Kidney (tissue), 13 donors: ENCODE measurements at regions not wholly inside any gene's neighbourhood (a gene's known extent, or its start where the extent isn't known, plus 50 kb on each side); places are given as distances from the start of the nearest gene placed in this dataset.

Experiments
- DNase-seq, 5 donors: peaks; one replicate each; pipeline ENCODE4 v3.0.0-alpha.2; 2013 to 2020
- FAIRE-seq: peaks from 2 replicates; lab custom pipeline; 2012; peaks lifted over from hg19 to GRCh38; lab: Jason Lieb, UNC
- H3K27ac ChIP-seq, 2 donors: one replicate each; pipeline ENCODE4 v1.7.0; 2013; ENCODE audit warnings: low read depth in 2 of 2, low read length in 2 of 2, inconsistent platforms in 1 of 2
- H3K27me3 ChIP-seq: one replicate; pipeline ENCODE4 v1.7.1; 2013; ENCODE audit warnings: low read length, inconsistent platforms; ENCODE audit not compliant: control insufficient read depth, insufficient read depth
- H3K36me3 ChIP-seq, 3 donors: one replicate each; pipeline versions ENCODE4 v1.7.0 to v1.7.1; 2013; ENCODE audit warnings: low read length in 3 of 3, control low read depth in 1 of 3, inconsistent platforms in 1 of 3; ENCODE audit not compliant: insufficient read depth in 3 of 3, control insufficient read depth in 2 of 3
- H3K4me1 ChIP-seq, 3 donors: one replicate each; pipeline versions ENCODE4 v1.7.0 to v1.7.1; 2013; ENCODE audit warnings: low read length in 3 of 3, inconsistent platforms in 1 of 3, low read depth in 1 of 3; ENCODE audit not compliant: control insufficient read depth in 2 of 3, insufficient read depth in 2 of 3
- H3K4me3 ChIP-seq, 3 donors: one replicate each; pipeline versions ENCODE4 v1.7.0 to v1.8.1; 2013; ENCODE audit warnings: low read length in 3 of 3, control low read depth in 1 of 3, inconsistent platforms in 1 of 3
- H3K9ac ChIP-seq, 3 donors: one replicate each; pipeline versions ENCODE4 v1.7.0 to v1.7.1; 2013; ENCODE audit warnings: low read length in 3 of 3, control low read depth in 1 of 3, inconsistent platforms in 1 of 3
- H3K9me3 ChIP-seq, 3 donors: one replicate each; pipeline versions ENCODE4 v1.7.0 to v1.7.1; 2013; ENCODE audit warnings: low read length in 3 of 3, control low read depth in 1 of 3, inconsistent platforms in 1 of 3; ENCODE audit not compliant: control insufficient read depth in 2 of 3, insufficient read depth in 1 of 3
- intact Hi-C: fragments of 100-400 bp; cut with DNase I; formaldehyde crosslinking; loops from one replicate; pipeline ENCODE4 v1.11.1; 2022
- TF ChIP-seq, protein P1 (sequence below): IDR thresholded peaks from 3 replicates; pipeline ENCODE4 v1.5.1; 2012; ENCODE audit warnings: mild to moderate bottlenecking, moderate library complexity, borderline replicate concordance; ENCODE audit not compliant: insufficient read depth; ENCODE audit errors: extremely low read depth
- donor health status: control.
- donor health status: control.
- donor health status: control.
- donor health status: control.
- donor health status: control.
- donor health status: DM: yes; HTN: yes; CAD: no.
- donor health status: Normal renal cell carcinoma (clear cell type).

DNA sequence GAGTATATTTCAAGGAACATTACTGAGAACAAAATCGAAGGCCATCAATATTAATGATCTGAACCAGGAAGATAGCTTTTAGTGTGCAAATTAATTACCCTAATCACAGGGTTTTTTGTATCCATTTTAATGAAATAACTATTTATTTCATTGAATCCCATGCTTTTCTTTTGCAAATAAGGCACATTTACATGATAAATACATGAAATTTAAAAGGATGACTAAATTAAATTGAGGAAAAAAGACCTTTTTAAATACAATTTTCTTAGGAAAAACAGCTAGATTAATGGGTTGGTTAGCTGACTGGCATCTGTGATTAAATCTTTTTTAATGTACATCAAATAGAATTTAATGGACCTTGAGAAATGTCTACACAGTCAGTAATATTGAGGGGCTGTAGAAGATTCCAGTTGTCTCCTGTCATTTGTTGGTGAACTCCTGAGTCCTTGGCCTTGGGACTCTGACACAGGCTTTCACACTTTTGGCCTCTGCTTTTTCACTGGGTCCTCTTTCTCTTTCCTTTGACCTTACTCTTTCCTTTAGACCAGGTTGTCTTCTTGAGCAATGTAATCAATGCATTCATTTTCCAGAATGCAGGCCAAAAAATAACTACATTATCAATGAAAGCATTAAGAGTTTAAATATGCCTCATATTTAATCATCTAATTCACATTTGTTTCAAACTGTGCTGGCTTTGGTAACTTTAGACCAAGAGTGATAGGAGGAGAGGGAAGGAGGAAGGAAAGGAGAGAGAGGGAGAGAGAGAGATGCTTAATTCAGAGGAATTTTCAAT is 511.5 kb downstream of the ZNF608 start:
- no peak for FAIRE-seq
- intact Hi-C loops: no loop called here
- TF ChIP-seq, protein P1, sequence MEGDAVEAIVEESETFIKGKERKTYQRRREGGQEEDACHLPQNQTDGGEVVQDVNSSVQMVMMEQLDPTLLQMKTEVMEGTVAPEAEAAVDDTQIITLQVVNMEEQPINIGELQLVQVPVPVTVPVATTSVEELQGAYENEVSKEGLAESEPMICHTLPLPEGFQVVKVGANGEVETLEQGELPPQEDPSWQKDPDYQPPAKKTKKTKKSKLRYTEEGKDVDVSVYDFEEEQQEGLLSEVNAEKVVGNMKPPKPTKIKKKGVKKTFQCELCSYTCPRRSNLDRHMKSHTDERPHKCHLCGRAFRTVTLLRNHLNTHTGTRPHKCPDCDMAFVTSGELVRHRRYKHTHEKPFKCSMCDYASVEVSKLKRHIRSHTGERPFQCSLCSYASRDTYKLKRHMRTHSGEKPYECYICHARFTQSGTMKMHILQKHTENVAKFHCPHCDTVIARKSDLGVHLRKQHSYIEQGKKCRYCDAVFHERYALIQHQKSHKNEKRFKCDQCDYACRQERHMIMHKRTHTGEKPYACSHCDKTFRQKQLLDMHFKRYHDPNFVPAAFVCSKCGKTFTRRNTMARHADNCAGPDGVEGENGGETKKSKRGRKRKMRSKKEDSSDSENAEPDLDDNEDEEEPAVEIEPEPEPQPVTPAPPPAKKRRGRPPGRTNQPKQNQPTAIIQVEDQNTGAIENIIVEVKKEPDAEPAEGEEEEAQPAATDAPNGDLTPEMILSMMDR: no peak
- Histone ChIP-seq H3K27ac (no peak overlapping the region), H3K4me1 (no peaks in the 10 kb centered on the region), H3K27me3 (no peaks in the 10 kb centered on the region), H3K9ac (no peak overlapping the region), H3K4me3 (no peak overlapping the region), H3K9me3 (peaks cover 0 to 6% (median 0%) of the 10 kb centered on the region in 3 donors), H3K36me3 (no peaks in the 10 kb centered on the region)
- DNase-seq: no peak

DNA sequence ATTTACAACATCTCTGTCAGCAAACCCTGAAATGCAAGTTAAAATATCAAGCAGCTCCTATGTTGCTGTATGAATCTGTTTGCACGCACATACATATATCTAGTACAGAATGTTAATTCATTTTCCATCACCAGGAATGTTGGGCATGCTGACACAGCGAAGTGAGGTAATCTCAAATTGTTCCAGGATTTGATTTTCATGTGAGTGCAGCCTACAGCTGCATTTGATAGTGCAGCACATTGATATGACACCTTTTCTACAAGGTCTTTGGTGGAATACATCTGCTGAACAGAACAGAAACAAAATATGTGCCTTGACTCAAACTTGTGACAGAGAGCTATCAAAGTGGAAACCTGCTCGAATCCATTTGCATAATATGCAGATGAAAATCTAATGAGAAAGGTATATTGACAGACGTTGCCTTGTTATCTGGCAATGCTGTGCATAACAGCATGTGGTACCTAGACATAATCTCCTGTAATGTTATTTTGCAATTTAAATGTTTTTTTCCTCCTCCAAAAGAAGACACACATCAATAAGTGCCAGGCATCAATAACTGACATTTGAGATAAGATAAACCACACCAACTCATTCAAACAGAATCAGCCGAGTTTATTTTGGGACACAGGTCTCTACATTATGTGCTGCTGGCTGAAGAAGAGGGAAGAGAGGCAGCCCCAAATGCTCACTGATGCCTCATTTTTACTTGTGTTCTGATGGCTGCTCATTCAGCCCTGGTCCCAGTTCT is 512.2 kb downstream of the ZNF608 start:
- no peak for FAIRE-seq
- TF ChIP-seq, protein P1: no peak
- no peaks in the 10 kb centered on the region for H3K4me1 ChIP-seq
- no peak overlapping the region for H3K27ac ChIP-seq
- no peaks in the 10 kb centered on the region for H3K27me3 ChIP-seq
- no peak overlapping the region for H3K4me3 ChIP-seq
- no peaks in the 10 kb centered on the region for H3K9me3 ChIP-seq
- intact Hi-C loops: no loop called here
- no peak overlapping the region for H3K9ac ChIP-seq
- H3K36me3 ChIP-seq: no peaks in the 10 kb centered on the region
- peak in 1 of 5 donors; percentile 17 for DNase-seq

DNA sequence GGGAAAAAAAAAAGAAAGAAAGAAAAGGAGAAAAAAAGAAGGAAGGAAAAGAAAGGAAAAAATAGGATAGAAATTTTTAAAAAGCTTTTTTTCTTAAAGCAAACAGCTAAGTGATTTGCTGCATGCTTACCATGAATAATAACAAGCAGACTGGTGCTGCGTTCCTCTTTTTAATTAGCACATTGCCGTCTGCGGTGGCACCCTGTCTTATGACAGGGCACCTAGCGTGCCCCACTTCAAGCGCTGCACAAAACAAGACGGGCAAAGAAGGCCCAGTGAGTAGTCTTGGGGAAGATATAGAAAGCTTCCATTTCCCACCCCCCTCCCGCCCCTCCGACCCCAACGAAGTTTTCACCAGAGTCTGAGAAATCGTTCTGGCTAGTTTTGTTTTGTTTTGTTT is 513.9 kb downstream of the ZNF608 start:
- H3K27me3 ChIP-seq: no peaks in the 10 kb centered on the region
- no peak overlapping the region for H3K4me3 ChIP-seq
- no peaks in the 10 kb centered on the region for H3K4me1 ChIP-seq
- TF ChIP-seq, protein P1: no peak
- H3K9me3 ChIP-seq: no peaks in the 10 kb centered on the region
- H3K9ac ChIP-seq: no peak overlapping the region
- H3K36me3 ChIP-seq: no peaks in the 10 kb centered on the region
- intact Hi-C loops: no loop called here
- no peak for DNase-seq
- H3K27ac ChIP-seq: no peak overlapping the region
- no peak for FAIRE-seq
